ENCODE measurements at regions not wholly inside any gene's neighbourhood (a gene's known extent, or its start where the extent isn't known, plus 50 kb on each side); places are given as distances from the start of the nearest gene placed in this dataset.
"Not testable (repeated sequence)": the region's sequence is repeated elsewhere in the genome, so short reads cannot be mapped to it uniquely, and the experiment has no call there.

DNA sequence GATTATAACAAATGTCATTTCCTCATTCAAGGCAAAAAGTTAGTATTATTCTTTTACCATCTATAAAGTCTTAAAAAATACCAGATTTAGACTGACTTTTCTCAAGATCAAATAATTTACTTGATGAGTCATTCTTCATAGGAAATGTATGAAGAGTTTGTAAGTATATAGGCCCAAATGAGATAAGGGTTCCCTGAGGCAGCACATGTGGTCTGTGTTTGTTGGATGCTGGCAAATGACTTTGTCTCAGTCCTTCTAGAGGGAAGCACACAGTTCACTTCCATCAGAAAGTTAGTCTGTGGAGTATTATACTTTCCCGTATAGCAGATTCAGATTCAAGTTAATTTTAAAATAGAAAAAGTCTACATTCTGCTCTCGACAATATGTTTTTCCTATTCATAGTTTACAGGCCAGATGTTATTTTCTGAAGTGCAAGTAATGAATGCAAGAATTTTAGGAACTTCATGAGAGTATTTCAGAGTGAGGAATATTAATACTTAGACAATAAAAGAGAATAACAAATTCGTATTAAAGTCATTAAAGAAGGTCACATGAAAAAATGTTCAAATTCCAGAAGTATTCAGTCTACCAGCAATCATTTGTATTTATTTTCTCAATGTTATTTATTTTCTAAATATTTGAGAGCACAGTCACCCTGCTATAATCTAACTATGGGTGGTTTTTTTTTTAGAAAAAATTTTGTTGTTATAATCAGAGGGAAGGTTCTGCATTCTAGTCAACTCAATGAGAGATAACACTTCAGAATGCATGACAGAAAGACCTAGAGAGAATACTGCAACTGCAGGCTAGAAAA lies 601.8 kb upstream of the ZFP42 start:
- Histone ChIP-seq H3K4me1 (ENCODE audit: low read depth) (no peaks in the 10 kb centered on the region), H3K4me3 (no peak overlapping the region), H3K9me3 (no peaks in the 10 kb centered on the region), H3K36me3 (ENCODE audit: low read depth) (no peaks in the 10 kb centered on the region)
- ATAC-seq (no peak), DNase-seq (no peak)
- intact Hi-C loops (cut with DNase I, micrococcal nuclease) = no loop called here
- TF ChIP-seq, protein P1, sequence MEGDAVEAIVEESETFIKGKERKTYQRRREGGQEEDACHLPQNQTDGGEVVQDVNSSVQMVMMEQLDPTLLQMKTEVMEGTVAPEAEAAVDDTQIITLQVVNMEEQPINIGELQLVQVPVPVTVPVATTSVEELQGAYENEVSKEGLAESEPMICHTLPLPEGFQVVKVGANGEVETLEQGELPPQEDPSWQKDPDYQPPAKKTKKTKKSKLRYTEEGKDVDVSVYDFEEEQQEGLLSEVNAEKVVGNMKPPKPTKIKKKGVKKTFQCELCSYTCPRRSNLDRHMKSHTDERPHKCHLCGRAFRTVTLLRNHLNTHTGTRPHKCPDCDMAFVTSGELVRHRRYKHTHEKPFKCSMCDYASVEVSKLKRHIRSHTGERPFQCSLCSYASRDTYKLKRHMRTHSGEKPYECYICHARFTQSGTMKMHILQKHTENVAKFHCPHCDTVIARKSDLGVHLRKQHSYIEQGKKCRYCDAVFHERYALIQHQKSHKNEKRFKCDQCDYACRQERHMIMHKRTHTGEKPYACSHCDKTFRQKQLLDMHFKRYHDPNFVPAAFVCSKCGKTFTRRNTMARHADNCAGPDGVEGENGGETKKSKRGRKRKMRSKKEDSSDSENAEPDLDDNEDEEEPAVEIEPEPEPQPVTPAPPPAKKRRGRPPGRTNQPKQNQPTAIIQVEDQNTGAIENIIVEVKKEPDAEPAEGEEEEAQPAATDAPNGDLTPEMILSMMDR (IDR thresholded peaks at IDR 0.05) = no peak

DNA sequence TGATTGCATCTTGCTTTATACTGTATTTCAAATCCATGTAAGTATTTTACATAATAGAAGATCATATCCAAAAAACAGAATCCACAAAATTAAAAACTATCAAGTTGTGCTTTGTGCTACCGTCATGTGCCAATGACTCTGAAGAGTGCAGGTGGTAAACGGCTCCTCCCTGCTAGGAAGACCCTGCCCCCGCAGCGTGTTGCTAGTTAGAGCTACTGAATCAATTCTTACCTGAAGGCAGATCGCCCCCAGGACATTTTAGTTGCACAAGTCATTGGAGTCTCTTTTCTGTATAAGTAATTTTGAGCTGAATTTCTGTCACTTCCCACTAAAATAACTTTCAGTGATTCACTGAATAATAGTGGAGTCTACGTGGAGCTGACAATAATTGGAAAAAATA lies 599.5 kb upstream of the ZFP42 start:
- DNase-seq (no peak), ATAC-seq (no peak)
- H3K36me3 ChIP-seq (ENCODE audit: low read depth) = no peaks in the 10 kb centered on the region
- intact Hi-C loops (cut with DNase I, micrococcal nuclease) = no loop called here
- no peaks in the 10 kb centered on the region for H3K4me1 ChIP-seq (ENCODE audit: low read depth)
- TF ChIP-seq, protein P1 (IDR thresholded peaks at IDR 0.05) = no peak
- H3K9me3 ChIP-seq = no peaks in the 10 kb centered on the region
- no peak overlapping the region for H3K4me3 ChIP-seq

DNA sequence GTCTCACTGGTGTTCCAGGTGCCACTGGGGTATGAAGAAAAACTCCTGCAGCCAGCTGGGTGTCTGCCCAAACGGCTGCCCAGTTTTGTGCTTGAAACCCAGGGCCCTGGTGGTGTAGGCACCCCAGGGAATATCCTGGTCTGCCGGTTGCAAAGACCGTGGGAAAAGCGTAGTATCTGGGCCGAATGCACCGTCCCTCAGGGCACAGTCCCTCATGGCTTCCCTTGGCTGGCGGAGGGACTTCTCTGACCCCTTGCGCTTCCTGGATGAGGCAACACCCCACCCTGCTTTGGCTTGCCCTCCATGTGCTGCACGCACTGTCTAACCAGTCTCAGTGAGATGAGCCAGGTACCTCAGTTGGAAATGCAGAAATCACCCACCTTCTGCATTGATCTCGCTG lies 587.1 kb upstream of the ZFP42 start:
- intact Hi-C loops (cut with DNase I, micrococcal nuclease); H3K36me3 ChIP-seq (ENCODE audit: low read depth): not testable (repeated sequence)

DNA sequence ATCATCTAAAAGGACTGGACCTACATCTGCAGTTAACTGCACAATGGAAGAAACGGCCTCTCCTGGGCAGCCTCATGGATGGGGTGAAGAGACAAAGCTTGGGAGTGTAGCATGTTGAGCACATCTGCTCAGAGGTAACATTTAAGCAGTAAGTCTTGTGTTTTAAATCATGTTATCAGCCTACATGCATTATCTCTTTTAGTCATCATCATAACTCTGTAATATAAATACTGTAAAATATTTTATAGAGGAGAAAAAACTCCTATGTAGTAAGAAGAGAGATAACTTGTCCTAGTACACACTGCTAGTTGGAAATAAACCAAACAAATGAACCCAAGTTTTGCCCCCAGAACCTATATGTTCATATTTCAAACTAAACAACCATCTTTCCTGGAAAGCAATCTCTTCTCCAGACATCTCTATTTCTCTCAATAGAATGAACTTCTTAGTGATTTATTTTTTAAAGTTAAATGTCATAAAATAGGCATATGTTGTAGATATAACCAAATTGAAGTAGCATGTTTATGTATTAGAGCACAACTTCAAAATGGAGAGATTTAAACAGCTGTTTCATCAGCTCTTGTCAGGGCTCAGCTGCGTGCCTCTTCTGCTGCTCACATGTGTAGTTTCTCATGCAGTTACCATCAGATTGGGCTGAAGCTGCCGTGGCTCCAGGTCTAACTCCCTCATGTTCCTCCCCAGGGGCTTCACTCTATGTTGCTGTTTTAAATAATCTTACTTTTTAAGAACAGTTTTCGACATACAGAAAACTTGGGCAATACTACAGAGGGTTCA lies 581.8 kb upstream of the ZFP42 start:
- DNase-seq (no peak), ATAC-seq (no peak)
- H3K36me3 ChIP-seq (ENCODE audit: low read depth) = no peaks in the 10 kb centered on the region
- intact Hi-C loops (cut with DNase I, micrococcal nuclease) = no loop called here
- no peak overlapping the region for H3K4me3 ChIP-seq
- H3K9me3 ChIP-seq = no peaks in the 10 kb centered on the region
- H3K4me1 ChIP-seq (ENCODE audit: low read depth) = no peaks in the 10 kb centered on the region
- TF ChIP-seq, protein P1 (IDR thresholded peaks at IDR 0.05) = no peak

More for the DNA sequence above, 587.1 kb upstream of the ZFP42 start:
- not testable (repeated sequence) for H3K9me3 ChIP-seq; H3K4me3 ChIP-seq; ATAC-seq; H3K4me1 ChIP-seq (ENCODE audit: low read depth); DNase-seq

DNA sequence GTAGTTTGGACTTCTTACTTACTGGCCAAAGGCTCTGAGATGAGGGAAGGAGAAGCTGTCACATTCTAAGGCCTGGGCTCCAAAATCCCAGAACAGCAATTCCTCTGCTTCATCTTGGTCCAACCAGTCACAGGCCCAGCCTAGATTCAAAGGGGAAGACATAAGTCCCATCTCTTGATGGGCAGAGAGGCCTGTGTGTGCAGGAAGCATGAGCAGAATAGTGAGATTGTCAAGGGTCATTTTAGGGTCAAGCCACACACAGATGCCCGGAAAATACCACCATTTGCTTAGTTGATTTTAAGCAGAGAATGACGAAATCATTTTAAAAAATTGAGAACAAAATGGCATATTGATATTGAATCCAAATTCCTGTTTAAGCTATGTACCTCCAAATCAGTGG lies 580.9 kb upstream of the ZFP42 start:
- H3K9me3 ChIP-seq = no peaks in the 10 kb centered on the region
- H3K4me1 ChIP-seq (ENCODE audit: low read depth) = no peaks in the 10 kb centered on the region
- ATAC-seq (no peak), DNase-seq (no peak)
- H3K36me3 ChIP-seq (ENCODE audit: low read depth) = no peaks in the 10 kb centered on the region
- TF ChIP-seq, protein P1 (IDR thresholded peaks at IDR 0.05) = no peak
- intact Hi-C loops (cut with DNase I, micrococcal nuclease) = no loop called here
- H3K4me3 ChIP-seq = no peak overlapping the region

DNA sequence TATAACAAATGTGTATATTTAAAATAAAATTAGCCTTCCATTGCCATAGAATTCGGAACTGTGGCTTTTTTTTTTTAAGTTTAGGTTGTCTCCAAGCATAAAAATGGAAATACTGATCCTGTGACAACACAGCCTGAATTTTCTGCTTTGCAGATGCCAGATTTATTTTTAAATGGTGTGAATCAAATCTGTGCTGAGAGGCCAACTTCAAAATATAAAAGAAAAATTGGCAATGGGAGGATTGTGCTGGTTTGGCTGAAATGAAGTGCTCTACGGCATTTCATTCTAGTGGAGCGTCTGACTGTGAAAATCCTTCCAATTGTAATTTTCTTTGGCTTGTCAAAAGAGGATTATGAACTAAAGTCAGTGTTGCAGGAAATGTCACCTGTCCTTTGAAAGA lies 580.3 kb upstream of the ZFP42 start:
- DNase-seq = no peak
- H3K4me1 ChIP-seq (ENCODE audit: low read depth) = no peaks in the 10 kb centered on the region
- no peak overlapping the region for H3K4me3 ChIP-seq
- intact Hi-C loops (cut with DNase I, micrococcal nuclease) = no loop called here
- H3K9me3 ChIP-seq = no peaks in the 10 kb centered on the region
- TF ChIP-seq, protein P1 (IDR thresholded peaks at IDR 0.05) = no peak
- H3K36me3 ChIP-seq (ENCODE audit: low read depth) = no peaks in the 10 kb centered on the region
- no peak for ATAC-seq
